ENCODE measurements at regions not wholly inside any gene's neighbourhood (a gene's known extent, or its start where the extent isn't known, plus 50 kb on each side); places are given as distances from the start of the nearest gene placed in this dataset.

GRCh38 chr18:45335282-45336043 is 279.8 kb upstream of the SLC14A2 start:
- Histone ChIP-seq H3K36me3 (ENCODE audit: insufficient read depth, low read length, poor library complexity, severe bottlenecking) (no peaks in the 10 kb centered on the region), H3K27me3 (replicated peaks; ENCODE audit: insufficient read depth, low read depth, low read length, poor library complexity) (peaks cover 22% of the 10 kb centered on the region), H3K9me3 (ENCODE audit: low read depth, low read length, poor library complexity, severe bottlenecking) (no peaks in the 10 kb centered on the region), H3K4me1 (ENCODE audit: insufficient read depth, low read length, poor library complexity, severe bottlenecking) (no peaks in the 10 kb centered on the region), H3K27ac (ENCODE audit: low read depth, low read length, poor library complexity, severe bottlenecking) (no peak overlapping the region), H3K4me3 (ENCODE audit: low read depth, low read length, poor library complexity, severe bottlenecking) (no peak overlapping the region)
- CTCF ChIA-PET, result no interaction called here
- intact Hi-C loops (cut with micrococcal nuclease; ENCODE audit: unreplicated experiment), result no loop called here
- no TSS peak for BruUV-seq (replicated peaks)
- no peak for DNase-seq (ENCODE audit: low spot score)
- TF ChIP-seq EZH2 (IDR thresholded peaks at IDR 0.05; ENCODE audit: borderline replicate concordance, low read depth, low read length, poor library complexity, severe bottlenecking), result no peak
- TF ChIP-seq, protein P1, sequence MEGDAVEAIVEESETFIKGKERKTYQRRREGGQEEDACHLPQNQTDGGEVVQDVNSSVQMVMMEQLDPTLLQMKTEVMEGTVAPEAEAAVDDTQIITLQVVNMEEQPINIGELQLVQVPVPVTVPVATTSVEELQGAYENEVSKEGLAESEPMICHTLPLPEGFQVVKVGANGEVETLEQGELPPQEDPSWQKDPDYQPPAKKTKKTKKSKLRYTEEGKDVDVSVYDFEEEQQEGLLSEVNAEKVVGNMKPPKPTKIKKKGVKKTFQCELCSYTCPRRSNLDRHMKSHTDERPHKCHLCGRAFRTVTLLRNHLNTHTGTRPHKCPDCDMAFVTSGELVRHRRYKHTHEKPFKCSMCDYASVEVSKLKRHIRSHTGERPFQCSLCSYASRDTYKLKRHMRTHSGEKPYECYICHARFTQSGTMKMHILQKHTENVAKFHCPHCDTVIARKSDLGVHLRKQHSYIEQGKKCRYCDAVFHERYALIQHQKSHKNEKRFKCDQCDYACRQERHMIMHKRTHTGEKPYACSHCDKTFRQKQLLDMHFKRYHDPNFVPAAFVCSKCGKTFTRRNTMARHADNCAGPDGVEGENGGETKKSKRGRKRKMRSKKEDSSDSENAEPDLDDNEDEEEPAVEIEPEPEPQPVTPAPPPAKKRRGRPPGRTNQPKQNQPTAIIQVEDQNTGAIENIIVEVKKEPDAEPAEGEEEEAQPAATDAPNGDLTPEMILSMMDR (conservative IDR thresholded peaks at IDR 0.05; ENCODE audit: low read depth, low read length), result no peak
- POLR2A ChIA-PET (ENCODE audit: low non-redundant PET), result no interaction called here

- Histone ChIP-seq H3K4me3 (ENCODE audit: low read depth, low read length, poor library complexity, severe bottlenecking) (no peak overlapping the region), H3K4me1 (ENCODE audit: insufficient read depth, low read length, poor library complexity, severe bottlenecking) (no peaks in the 10 kb centered on the region), H3K36me3 (ENCODE audit: insufficient read depth, low read length, poor library complexity, severe bottlenecking) (no peaks in the 10 kb centered on the region), H3K27me3 (replicated peaks; ENCODE audit: insufficient read depth, low read depth, low read length, poor library complexity) (peaks cover 22% of the 10 kb centered on the region), H3K27ac (ENCODE audit: low read depth, low read length, poor library complexity, severe bottlenecking) (no peak overlapping the region), H3K9me3 (ENCODE audit: low read depth, low read length, poor library complexity, severe bottlenecking) (no peaks in the 10 kb centered on the region)
- intact Hi-C loops (cut with micrococcal nuclease; ENCODE audit: unreplicated experiment), result no loop called here
- ChIA-PET POLR2A (ENCODE audit: low non-redundant PET) (no interaction called here), CTCF (no interaction called here)
- no peak for TF ChIP-seq EZH2 (IDR thresholded peaks at IDR 0.05; ENCODE audit: borderline replicate concordance, low read depth, low read length, poor library complexity, severe bottlenecking)
- TF ChIP-seq, protein P1 (conservative IDR thresholded peaks at IDR 0.05; ENCODE audit: low read depth, low read length), result no peak
- no TSS peak for BruUV-seq (replicated peaks)
- DNase-seq (ENCODE audit: low spot score), result no peak
These were observed 278.8 kb upstream of the SLC14A2 start for GRCh38 chr18:45336448-45336847.

DNA sequence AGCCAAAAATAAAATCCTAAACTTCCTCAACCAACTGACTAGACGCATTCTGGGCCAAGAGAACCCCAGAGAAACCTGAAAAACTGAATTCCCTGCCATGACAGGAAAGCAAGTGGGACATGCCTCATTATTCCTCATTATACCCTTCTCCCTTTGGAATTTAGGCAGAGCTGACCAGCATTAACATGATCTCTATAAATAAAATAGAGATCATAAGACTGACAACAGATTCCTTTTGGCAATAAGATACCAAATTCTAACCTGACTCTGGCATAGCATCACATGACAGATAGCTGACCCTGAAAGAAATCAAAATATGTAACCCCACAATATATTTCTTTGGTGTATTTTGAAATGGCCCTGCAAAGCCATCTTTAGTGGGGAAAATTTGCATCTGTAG is 277.8 kb upstream of the SLC14A2 start:
- CTCF ChIA-PET, result no interaction called here

More for the DNA sequence above, 277.8 kb upstream of the SLC14A2 start:
- TF ChIP-seq EZH2 (IDR thresholded peaks at IDR 0.05; ENCODE audit: borderline replicate concordance, low read depth, low read length, poor library complexity, severe bottlenecking), result no peak
- TF ChIP-seq, protein P1 (conservative IDR thresholded peaks at IDR 0.05; ENCODE audit: low read depth, low read length), result no peak
- peaks cover 22% of the 10 kb centered on the region for H3K27me3 ChIP-seq (replicated peaks; ENCODE audit: insufficient read depth, low read depth, low read length, poor library complexity)
- no peak for DNase-seq (ENCODE audit: low spot score)
- POLR2A ChIA-PET (ENCODE audit: low non-redundant PET), result no interaction called here
- no peak overlapping the region for H3K4me3 ChIP-seq (ENCODE audit: low read depth, low read length, poor library complexity, severe bottlenecking)
- H3K9me3 ChIP-seq (ENCODE audit: low read depth, low read length, poor library complexity, severe bottlenecking), result no peaks in the 10 kb centered on the region
- intact Hi-C loops (cut with micrococcal nuclease; ENCODE audit: unreplicated experiment), result no loop called here
- no peaks in the 10 kb centered on the region for H3K4me1 ChIP-seq (ENCODE audit: insufficient read depth, low read length, poor library complexity, severe bottlenecking)
- no peak overlapping the region for H3K27ac ChIP-seq (ENCODE audit: low read depth, low read length, poor library complexity, severe bottlenecking)
- no peaks in the 10 kb centered on the region for H3K36me3 ChIP-seq (ENCODE audit: insufficient read depth, low read length, poor library complexity, severe bottlenecking)
- no TSS peak for BruUV-seq (replicated peaks)

Measured in A673 (cell line).